ENCODE measurements at regions not wholly inside any gene's neighbourhood (a gene's known extent, or its start where the extent isn't known, plus 50 kb on each side); places are given as distances from the start of the nearest gene placed in this dataset.
"Not testable (repeated sequence)": the region's sequence is repeated elsewhere in the genome, so short reads cannot be mapped to it uniquely, and the experiment has no call there.

- H3K27ac ChIP-seq, result no peak overlapping the region
- H3K27me3 ChIP-seq (ENCODE audit: control insufficient read depth, insufficient read depth, low read length), result no peaks in the 10 kb centered on the region
- no peak for TF ChIP-seq CTCF (IDR thresholded peaks at IDR 0.05)
- no peaks in the 10 kb centered on the region for H3K36me3 ChIP-seq (ENCODE audit: control insufficient read depth, insufficient read depth, low read length)
- H2AFZ ChIP-seq, result no peak overlapping the region
- no peaks in the 10 kb centered on the region for H3K79me2 ChIP-seq
- no peaks in the 10 kb centered on the region for H3K4me1 ChIP-seq
- no peaks in the 10 kb centered on the region for H3K9me3 ChIP-seq (ENCODE audit: control insufficient read depth, low read length)
- H3K4me3 ChIP-seq (ENCODE audit: low read depth, low read length), result no peak overlapping the region
- H3K4me2 ChIP-seq (ENCODE audit: low read length), result no peak overlapping the region
- no peak overlapping the region for H3K9ac ChIP-seq
These were observed 115.2 kb upstream of the RORA start for GRCh38 chr15:61344293-61344692.

- Histone ChIP-seq H3K9me3 (ENCODE audit: control insufficient read depth, low read length) (no peaks in the 10 kb centered on the region), H3K4me1 (no peaks in the 10 kb centered on the region), H3K79me2 (no peaks in the 10 kb centered on the region)
These were observed 113.3 kb upstream of the RORA start for GRCh38 chr15:61342390-61342789.

GRCh38 chr15:61339516-61339915 lies 110.4 kb upstream of the RORA start:
- no peaks in the 10 kb centered on the region for H3K36me3 ChIP-seq (ENCODE audit: control insufficient read depth, insufficient read depth, low read length)
- H3K4me2 ChIP-seq (ENCODE audit: low read length), result no peak overlapping the region
- TF ChIP-seq CTCF (IDR thresholded peaks at IDR 0.05), result no peak
- H3K9ac ChIP-seq, result no peak overlapping the region
- H3K27ac ChIP-seq, result no peak overlapping the region
- no peaks in the 10 kb centered on the region for H3K79me2 ChIP-seq
- H2AFZ ChIP-seq, result no peak overlapping the region
- no peaks in the 10 kb centered on the region for H3K9me3 ChIP-seq (ENCODE audit: control insufficient read depth, low read length)
- H3K27me3 ChIP-seq (ENCODE audit: control insufficient read depth, insufficient read depth, low read length), result no peaks in the 10 kb centered on the region
- H3K4me3 ChIP-seq (ENCODE audit: low read depth, low read length), result no peak overlapping the region
- no peaks in the 10 kb centered on the region for H3K4me1 ChIP-seq

More at GRCh38 chr15:61342390-61342789, 113.3 kb upstream of the RORA start:
- H3K36me3 ChIP-seq (ENCODE audit: control insufficient read depth, insufficient read depth, low read length), result no peaks in the 10 kb centered on the region
- H2AFZ ChIP-seq, result no peak overlapping the region
- H3K4me3 ChIP-seq (ENCODE audit: low read depth, low read length), result no peak overlapping the region
- no peak overlapping the region for H3K27ac ChIP-seq
- no peak overlapping the region for H3K4me2 ChIP-seq (ENCODE audit: low read length)
- no peak overlapping the region for H3K9ac ChIP-seq
- no peaks in the 10 kb centered on the region for H3K27me3 ChIP-seq (ENCODE audit: control insufficient read depth, insufficient read depth, low read length)
- TF ChIP-seq CTCF (IDR thresholded peaks at IDR 0.05), result no peak

DNA sequence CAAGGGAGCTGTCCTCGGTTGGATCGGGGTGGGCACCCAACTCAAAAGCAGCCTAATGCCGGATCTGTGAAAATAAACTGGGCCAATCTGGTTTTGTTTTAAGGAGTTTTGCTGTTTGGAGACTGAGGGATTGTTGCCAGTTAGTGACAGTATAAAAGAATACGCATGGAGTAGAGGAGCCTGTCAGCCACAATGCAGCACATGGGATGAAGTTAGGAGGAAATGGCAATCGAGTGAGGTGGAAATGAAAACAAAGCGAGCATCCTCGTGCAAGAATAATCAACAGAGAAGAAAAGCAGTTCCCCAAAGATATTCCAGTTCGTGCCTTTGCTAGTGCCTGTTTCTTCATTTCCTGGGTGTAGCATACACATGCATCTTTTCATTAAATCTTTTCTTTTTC lies 108.4 kb upstream of the RORA start:
- H3K4me3 ChIP-seq (ENCODE audit: low read depth, low read length), result no peak overlapping the region
- H3K9me3 ChIP-seq (ENCODE audit: control insufficient read depth, low read length), result no peaks in the 10 kb centered on the region
- H2AFZ ChIP-seq, result no peak overlapping the region
- no peak overlapping the region for H3K4me2 ChIP-seq (ENCODE audit: low read length)
- H3K4me1 ChIP-seq, result no peaks in the 10 kb centered on the region
- no peak overlapping the region for H3K27ac ChIP-seq
- H3K27me3 ChIP-seq (ENCODE audit: control insufficient read depth, insufficient read depth, low read length), result no peaks in the 10 kb centered on the region
- no peaks in the 10 kb centered on the region for H3K36me3 ChIP-seq (ENCODE audit: control insufficient read depth, insufficient read depth, low read length)
- TF ChIP-seq CTCF (IDR thresholded peaks at IDR 0.05), result no peak
- H3K9ac ChIP-seq, result no peak overlapping the region
- no peaks in the 10 kb centered on the region for H3K79me2 ChIP-seq

DNA sequence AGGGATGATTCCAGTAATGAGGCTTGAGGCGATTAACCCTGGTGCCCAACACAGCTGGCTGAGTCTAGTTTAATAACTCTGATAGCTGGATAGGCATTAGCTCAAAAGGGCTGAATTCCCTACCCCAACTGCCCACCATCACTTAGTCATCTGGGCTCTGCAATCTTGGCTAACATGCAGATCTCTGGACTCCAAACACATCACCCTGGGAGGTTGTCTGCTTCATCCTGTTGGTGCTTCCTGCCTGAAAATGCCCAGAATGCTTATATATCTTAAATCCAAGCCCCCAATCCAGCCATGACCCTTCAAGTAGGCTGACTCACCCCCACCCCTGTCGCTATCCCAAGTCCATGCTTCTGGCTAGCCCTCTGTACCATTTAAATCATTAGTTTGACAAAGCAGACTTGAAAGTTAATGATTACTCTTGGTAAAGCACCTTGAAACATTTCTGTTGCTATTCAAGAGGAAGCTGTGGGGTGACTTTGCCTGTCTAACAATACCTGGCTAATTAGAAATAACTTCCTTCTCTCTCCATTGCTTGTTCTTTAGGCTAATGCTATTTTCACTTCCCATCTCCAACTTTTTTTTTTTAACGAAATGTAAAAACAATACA lies 107.0 kb upstream of the RORA start:
- Histone ChIP-seq H3K4me2 (ENCODE audit: low read length) (no peak overlapping the region), H3K36me3 (ENCODE audit: control insufficient read depth, insufficient read depth, low read length) (no peaks in the 10 kb centered on the region), H3K4me3 (ENCODE audit: low read depth, low read length) (no peak overlapping the region), H3K27ac (no peak overlapping the region), H3K27me3 (ENCODE audit: control insufficient read depth, insufficient read depth, low read length) (no peaks in the 10 kb centered on the region), H2AFZ (no peak overlapping the region), H3K4me1 (no peaks in the 10 kb centered on the region), H3K9ac (no peak overlapping the region), H3K9me3 (ENCODE audit: control insufficient read depth, low read length) (no peaks in the 10 kb centered on the region), H3K79me2 (no peaks in the 10 kb centered on the region)
- TF ChIP-seq CTCF (IDR thresholded peaks at IDR 0.05), result no peak

DNA sequence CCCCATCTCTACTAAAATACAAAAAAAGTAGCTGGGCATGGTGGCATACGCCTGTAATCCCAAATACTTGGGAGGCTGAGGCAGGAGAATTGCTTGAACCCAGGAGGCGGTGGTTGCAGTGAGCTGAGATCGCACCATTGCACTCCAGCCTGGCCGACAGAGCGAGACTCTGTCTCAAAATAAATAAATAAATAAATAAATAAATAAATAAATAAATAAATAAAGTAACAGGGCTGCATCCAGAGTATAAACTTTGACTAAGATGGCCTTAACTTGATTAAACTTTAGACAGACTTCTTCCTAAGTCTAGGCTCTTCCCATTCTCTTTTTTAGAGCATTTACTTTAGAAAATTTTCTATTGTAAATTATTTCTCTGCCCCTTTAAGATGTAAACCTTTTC lies 105.6 kb upstream of the RORA start:
- H3K4me3 ChIP-seq (ENCODE audit: low read depth, low read length); H3K9me3 ChIP-seq (ENCODE audit: control insufficient read depth, low read length); H3K4me1 ChIP-seq; H3K4me2 ChIP-seq (ENCODE audit: low read length); H2AFZ ChIP-seq; H3K27ac ChIP-seq; H3K79me2 ChIP-seq; H3K36me3 ChIP-seq (ENCODE audit: control insufficient read depth, insufficient read depth, low read length); H3K27me3 ChIP-seq (ENCODE audit: control insufficient read depth, insufficient read depth, low read length); H3K9ac ChIP-seq: not testable (repeated sequence)
